Inferior parietal cortex (tissue), 1 donor: ENCODE measurements at regions not wholly inside any gene's neighbourhood (a gene's known extent, or its start where the extent isn't known, plus 50 kb on each side); places are given as distances from the start of the nearest gene placed in this dataset.
A peak's percentile ranks its signal among the peaks of the same experiment; 100 is the strongest.

Experiments used
- DNase-seq: peaks from one replicate; pipeline ENCODE4 v3.0.0-alpha.2; 2016; ENCODE audit errors: extremely low spot score

DNA sequence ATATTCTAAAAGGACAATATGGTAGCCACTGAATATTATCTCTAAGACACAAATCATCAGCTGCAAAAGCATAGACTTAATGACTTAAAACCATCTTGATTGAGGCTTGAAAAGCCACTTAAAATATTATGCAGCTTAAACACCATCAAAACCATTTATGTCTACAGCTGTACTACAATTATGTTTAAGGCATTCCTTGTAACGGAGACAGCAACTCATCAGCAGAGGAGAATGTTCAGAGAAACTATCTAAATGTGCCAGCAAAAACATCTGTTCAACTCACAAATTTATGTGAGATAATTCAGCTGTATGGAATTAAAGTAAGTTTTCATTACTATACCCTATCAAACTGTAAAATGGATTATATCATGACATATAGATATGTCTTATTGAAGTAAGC, 147.9 kb upstream of the CTSO start:
- no peak for DNase-seq

DNA sequence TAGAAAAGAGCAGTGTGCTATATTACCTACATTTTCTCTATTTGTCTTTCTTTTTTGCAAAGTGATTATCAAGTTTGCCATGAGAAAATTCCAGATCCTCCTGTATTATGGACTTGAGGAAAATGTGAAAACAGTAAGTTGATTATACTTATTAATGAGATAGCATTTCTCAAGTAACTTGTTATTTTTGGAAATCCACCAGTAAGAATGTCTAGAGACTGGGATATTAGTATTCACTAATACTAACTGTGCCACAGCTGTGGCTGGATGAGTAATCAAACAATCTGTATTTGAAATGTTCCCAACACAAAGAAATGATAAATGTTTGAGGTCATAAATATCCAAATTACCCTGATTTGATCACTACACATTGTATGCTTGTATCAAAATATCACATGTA, 147.0 kb upstream of the CTSO start:
- no peak for DNase-seq

DNA sequence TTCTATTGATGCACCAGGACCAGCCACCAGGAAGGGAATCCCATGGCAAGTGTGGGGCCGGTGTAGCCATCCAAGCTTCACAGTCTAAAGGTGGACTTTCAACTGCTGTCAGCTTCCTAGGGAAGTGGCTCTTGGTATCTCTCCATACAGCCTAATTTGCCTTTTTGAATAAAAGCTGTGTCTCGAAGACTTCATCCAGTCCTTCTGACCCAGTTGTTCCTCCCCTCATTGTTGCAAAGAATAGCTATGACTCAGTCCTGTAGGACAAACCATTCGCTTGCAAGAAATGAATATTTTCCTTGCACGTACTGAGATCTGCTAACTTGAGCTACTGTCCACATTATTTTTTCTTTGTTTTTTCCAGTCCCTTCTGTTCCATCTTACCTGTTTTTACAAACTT, 145.1 kb upstream of the CTSO start:
- DNase-seq, result no peak

DNA sequence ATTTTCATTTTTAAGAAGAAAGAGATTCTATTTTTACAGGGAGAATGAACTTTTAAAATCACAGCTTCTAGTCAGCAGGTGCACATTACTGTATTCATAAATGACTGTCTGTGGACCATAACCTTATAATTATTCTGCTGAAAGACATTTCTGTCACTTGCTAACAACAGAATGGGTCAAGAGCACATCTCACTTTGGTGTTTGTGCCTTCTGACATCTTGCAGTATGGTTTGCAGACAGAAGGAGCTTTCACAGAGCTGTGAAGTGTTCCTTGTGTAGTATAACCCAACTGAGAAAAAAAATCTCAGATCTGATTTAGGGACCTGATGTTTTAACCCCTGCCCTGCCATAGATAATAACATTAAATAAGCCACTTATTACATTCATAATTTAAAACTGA, 131.4 kb upstream of the CTSO start:
- no peak for DNase-seq

DNA sequence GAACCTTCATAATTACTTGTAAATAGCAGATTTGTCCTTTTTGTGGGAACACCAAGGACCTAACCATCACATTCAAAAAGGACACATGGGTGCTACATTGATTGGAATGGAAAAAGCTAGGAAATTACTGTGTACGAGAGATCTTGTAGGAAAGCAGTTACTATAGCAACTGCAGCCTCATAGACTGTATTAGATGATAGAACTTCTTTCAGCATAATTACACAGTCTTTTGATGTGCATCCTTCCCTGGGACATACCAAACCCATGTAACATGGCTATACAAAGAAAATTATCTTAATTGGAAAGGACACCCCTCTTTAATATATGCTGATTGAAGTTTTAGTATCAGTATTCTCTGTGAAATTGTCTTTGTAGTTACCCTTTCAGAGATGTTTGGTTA, 130.7 kb upstream of the CTSO start:
- peak; percentile 32 for DNase-seq

DNA sequence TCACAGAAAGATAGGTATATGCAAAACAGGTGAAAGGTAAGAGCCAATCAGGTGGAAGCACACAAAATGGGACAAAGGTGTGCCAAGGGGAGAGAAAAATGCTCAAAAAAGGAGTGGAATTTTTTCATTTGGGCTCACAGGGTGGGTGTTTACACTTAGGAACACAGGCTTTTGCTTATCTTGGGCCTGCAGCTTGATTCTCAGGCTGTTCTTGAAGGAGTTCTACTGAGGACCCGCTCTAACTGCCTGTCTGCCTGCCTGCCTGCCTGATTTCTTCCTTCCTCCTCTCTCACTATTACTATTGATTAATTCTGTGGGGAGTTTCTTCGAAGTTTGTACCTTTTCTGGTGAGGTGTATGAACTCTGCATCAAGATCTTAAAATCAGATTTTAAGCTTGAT, 120.3 kb upstream of the CTSO start:
- no peak for DNase-seq

DNA sequence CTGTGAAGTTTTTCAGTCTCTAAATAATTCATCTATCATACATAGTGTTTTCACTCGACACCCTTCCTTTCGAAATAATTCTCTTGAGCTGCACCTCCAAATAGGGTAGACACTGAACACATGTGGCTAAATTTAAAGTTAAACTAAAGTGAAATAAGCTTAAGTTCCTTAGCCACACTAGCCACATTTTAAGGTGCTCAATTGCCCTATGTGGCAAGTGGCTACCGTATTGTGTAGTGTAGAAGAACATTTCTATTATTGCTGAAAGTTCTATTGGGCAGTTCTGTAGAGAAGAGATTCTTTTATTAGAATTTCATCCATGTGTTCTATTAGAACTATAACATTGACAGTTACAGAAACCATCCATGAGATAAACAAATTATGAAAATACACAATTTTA, 107.0 kb upstream of the CTSO start:
- DNase-seq, result no peak

DNA sequence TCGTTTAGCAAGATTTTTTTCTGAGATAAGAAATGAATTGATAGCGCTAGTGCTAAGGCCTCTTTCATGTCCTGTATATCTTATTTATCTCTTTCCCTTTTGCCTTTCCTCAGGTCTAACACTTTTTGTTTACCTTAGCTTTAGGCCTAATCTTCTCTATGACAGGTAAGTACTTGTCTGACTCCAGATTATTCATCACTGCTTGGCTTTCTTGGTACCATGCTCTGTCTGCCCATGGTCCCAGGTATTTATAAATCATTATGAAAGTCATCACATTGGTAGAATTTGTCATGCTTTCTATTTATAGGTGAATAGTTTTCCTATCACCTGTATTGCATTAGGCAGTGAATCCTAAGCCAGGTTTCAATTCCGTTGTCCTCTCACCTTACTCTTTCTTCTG, 99.5 kb upstream of the CTSO start:
- DNase-seq, result no peak

DNA sequence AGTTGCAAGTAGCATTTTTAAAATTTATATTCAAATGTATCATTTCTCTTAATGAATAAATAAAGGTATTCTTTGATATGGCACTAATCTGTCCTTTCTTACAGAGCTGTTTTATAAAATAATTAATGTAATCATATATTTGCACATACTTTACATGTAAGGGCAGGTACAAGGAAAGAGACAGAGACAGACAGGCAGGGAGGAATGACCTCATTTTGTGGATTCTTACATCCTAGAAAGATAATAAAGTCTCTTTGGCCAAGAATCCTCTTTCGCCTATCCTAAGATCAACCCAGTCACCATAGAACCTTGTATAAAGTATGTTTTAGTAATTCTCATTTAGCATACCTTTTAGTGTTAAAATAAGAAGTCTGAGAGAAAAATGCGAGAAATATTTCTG, 98.5 kb upstream of the CTSO start:
- DNase-seq, result no peak

DNA sequence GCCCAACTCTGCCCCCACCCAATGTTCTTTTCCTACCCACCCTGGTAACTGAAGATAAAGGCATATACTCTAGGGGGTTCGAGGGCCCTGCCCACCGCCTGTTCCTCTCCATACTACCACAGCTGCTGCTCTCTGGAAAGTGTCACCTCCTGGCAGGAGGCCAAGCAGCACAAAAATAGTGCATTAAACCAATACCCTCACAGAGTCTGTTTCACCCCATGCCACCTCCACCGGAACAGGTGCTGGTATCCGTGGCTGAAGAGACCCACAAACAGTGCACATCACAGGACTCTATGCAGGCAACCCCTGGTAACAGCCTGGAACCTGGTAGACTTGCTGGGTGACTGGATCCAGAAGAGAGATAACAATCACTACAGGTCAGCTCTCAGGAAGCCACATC, 85.1 kb upstream of the CTSO start:
- no peak for DNase-seq

DNA sequence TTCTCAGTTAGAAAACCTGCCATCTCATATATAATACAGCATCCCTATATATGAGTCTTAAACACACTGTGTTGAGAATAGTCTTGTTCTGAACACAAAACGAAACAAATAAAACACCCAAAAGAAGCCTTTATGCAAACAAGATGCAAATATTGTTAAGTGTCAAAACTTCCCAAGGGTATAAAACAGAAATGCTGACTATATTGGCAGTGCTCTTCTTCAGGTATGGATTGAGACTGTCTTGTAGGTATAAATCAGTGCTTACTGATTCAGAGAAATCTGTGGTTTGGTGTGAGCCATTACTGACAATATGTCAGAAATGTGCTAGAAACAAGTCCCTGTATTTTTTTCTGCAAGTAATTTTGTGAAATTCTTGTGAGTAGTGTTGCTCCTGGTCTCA, 82.8 kb upstream of the CTSO start:
- no peak for DNase-seq

DNA sequence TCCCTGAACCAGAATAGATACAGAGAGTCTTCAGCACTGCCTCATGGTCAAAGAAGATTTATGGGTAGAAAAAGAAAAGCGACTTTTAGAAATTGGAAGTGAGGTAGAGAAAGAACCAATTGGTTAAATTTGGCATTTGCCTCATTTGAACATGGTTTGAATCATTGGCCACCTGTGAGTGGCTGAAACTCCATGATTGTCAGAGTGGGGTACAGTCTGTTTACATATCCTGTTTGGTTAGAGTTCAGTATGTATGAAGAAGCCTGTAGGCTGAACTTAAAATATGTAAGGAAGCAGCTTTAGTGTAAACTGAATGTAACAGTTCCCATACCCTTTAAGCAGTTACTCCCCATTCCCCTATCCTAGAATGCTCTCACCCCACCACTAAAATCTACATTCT, 76.0 kb upstream of the CTSO start:
- DNase-seq, result no peak

DNA sequence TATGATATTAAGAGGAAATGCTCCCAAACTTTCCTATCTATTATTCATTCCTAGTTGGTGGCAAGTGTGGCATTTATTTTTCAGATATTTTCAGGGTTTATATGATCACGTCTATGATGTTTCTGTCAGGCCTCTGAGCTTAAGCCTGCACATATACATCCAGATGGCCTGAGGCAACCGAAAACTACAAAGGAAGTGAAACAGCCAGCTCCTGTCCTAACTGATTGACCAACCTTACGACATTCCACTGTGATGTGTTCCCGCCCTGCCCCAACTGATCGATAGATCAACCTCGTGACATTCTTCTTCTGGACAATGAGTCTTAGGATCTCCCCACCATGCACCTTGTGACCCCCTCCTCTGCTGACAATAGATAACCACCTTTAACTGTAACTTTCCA, 67.6 kb upstream of the CTSO start:
- DNase-seq, result no peak

DNA sequence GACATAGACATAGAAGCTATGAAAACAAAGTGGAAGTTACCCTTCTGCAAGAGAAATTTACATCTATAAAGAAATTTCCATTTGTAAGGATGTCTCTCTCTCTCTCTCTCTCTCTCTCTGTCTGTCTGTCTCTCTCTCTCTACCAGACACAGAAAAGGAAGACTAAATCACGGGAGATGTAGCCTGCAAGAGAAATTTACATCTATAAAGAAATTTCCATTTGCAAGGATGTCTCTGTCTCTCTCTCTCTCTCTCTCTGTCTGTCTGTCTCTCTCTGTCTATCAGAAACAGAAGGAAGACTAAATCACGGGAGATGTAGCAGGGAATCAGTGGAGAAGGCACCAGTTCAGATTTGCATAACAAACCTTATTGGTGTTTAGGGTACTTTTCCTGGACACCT, 65.6 kb upstream of the CTSO start:
- DNase-seq, result no peak

DNA sequence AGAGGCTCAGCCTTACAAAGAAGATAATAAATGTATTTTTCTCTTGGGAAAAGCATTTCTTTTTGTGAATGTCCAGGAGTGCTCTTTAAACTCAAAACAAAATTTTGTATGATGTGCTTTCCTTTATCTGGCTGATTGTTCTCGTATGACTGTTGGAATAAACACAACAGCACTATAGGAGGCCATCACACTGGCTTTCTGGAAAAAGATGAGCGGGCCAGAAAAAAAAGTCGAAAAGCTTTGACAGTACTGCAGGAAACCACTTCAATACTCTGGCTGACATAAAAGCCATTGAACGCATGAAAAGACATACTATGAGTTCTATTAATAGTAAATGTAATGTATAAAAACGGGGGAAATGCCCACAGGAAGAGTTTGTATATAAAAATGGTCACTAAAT, 64.7 kb upstream of the CTSO start:
- DNase-seq, result no peak

DNA sequence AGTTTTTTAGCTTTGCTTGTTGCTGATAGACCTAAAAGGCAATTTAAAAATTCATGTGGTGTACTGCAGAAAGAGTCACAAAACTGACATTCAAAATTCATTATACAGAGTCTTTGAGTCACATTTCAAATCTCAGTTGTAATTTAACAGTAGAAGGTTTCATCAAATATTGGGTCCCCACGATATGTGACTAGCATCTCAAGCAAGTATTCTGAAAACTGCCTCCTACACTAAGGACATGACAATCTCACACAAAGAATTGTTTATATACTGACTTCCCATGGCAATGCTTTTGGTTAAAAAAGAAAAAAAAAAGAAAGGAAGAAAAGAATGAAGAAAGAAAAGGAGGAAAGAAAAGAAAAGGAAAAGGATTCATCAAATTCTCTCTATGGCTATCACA, 62.1 kb upstream of the CTSO start:
- DNase-seq, result no peak

DNA sequence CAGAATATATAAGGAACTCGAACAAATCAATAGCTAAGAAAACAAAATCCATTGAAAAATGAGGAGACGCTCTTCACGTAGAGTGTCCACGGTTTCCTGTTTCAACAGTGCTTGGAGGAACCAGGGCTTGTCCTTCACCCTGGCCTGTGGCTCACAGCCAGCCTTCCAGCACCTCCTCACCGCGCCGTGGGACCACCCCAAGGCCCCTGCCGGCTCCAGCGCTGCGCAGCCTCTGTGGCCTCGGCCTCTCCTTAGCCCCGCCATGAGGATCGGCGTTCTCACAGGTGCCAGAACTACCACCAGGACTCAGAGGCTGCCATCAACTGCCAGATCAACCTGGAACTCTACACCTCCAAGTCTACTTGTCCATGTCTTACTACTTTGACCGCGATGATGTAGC, 52.5 kb upstream of the CTSO start:
- DNase-seq, result no peak
